RWPE2 (cell line): ENCODE measurements at regions not wholly inside any gene's neighbourhood (a gene's known extent, or its start where the extent isn't known, plus 50 kb on each side); places are given as distances from the start of the nearest gene placed in this dataset.

ENCODE experiments used
- ATAC-seq: fragments of 200-7000 bp; cut with Tn5 transposase; 3 replicates; pipeline ENCODE4 v1.9.1; 2021; ENCODE audit warnings: low read depth
- DNase-seq: peaks from one replicate; pipeline ENCODE4 v3.0.0-alpha.2; 2020; ENCODE audit warnings: low spot score
- H3K27ac ChIP-seq: fragments of 450-650 bp; 2 replicates; pipeline ENCODE4 v1.5.1; 2017; ENCODE audit warnings: mild to moderate bottlenecking; ENCODE audit not compliant: poor library complexity, severe bottlenecking
- H3K27me3 ChIP-seq: fragments of 250-450 bp; sonication (Bioruptor Pico); 2 replicates; pipeline ENCODE4 v1.5.1; 2021; ENCODE audit warnings: mild to moderate bottlenecking, moderate library complexity; ENCODE audit not compliant: insufficient read depth, poor library complexity, severe bottlenecking
- H3K36me3 ChIP-seq: fragments of 250-450 bp; sonication (Bioruptor Pico); 2 replicates; pipeline ENCODE4 v1.5.1; 2020; ENCODE audit warnings: low read depth, mild to moderate bottlenecking, moderate library complexity
- H3K4me1 ChIP-seq: fragments of 250-450 bp; sonication (Bioruptor Pico); 2 replicates; pipeline ENCODE4 v1.5.1; 2021; ENCODE audit warnings: mild to moderate bottlenecking, moderate library complexity; ENCODE audit not compliant: insufficient read depth, poor library complexity, severe bottlenecking
- H3K4me3 ChIP-seq: fragments of 250-450 bp; sonication (Bioruptor Pico); 2 replicates; pipeline ENCODE4 v1.5.1; 2021; ENCODE audit warnings: mild to moderate bottlenecking, moderate library complexity; ENCODE audit not compliant: severe bottlenecking
- H3K9me3 ChIP-seq: fragments of 250-450 bp; sonication (Bioruptor Pico); 2 replicates; pipeline ENCODE4 v1.5.1; 2021; ENCODE audit warnings: mild to moderate bottlenecking, moderate library complexity; ENCODE audit not compliant: severe bottlenecking
- TF ChIP-seq, protein P1 (sequence below): fragments of 450-650 bp; IDR thresholded peaks from one replicate; pipeline ENCODE4 v1.5.1; 2017; ENCODE audit warnings: mild to moderate bottlenecking, moderate library complexity; ENCODE audit not compliant: poor library complexity, severe bottlenecking

DNA sequence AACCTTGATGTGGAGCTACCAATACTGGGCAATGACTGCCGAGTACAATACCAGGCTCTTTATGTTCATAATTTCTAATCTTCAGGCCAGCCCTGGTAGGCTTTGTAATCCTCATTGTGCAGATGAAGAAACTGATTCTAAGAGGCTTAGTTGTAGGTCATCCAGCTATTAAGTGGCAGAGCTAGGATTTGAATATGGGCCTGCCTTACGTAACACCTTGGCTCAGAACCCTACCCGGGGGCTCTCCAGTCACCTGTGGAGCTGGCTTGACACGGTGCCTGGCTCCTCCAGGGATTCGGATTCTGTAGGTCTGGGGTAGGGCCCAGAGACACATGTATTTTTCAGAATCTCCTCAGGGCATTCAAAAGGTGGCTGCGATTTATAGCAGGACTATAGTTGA lies 515.5 kb downstream of the QKI start:
- TF ChIP-seq, protein P1, sequence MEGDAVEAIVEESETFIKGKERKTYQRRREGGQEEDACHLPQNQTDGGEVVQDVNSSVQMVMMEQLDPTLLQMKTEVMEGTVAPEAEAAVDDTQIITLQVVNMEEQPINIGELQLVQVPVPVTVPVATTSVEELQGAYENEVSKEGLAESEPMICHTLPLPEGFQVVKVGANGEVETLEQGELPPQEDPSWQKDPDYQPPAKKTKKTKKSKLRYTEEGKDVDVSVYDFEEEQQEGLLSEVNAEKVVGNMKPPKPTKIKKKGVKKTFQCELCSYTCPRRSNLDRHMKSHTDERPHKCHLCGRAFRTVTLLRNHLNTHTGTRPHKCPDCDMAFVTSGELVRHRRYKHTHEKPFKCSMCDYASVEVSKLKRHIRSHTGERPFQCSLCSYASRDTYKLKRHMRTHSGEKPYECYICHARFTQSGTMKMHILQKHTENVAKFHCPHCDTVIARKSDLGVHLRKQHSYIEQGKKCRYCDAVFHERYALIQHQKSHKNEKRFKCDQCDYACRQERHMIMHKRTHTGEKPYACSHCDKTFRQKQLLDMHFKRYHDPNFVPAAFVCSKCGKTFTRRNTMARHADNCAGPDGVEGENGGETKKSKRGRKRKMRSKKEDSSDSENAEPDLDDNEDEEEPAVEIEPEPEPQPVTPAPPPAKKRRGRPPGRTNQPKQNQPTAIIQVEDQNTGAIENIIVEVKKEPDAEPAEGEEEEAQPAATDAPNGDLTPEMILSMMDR, result no peak
- no peak overlapping the region for H3K27ac ChIP-seq
- no peaks in the 10 kb centered on the region for H3K36me3 ChIP-seq
- DNase-seq, result no peak
- no peak overlapping the region for H3K4me3 ChIP-seq
- no peaks in the 10 kb centered on the region for H3K9me3 ChIP-seq
- no peak for ATAC-seq
- H3K27me3 ChIP-seq, result no peaks in the 10 kb centered on the region
- H3K4me1 ChIP-seq, result no peaks in the 10 kb centered on the region

DNA sequence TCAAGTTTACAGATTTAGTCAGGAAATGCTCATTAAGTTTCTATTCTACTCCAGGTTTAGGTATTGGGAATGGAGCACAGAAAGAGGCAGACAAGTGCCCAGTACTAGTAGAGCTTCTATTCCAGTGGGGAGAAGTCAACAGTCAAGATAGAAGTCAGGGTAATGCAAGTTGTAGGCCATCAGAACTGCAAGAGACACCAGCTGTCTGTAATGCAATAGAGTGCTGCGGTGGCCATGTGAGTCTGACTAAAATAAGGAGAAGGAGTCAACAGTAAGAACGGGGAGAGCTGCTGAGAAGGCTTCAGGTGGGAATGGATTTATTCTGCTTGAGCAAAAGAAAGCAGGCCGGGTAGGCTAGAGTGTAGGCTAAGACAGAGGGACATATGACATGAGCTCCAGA lies 515.0 kb downstream of the QKI start:
- Histone ChIP-seq H3K36me3 (no peaks in the 10 kb centered on the region), H3K27me3 (no peaks in the 10 kb centered on the region), H3K4me1 (no peaks in the 10 kb centered on the region), H3K9me3 (no peaks in the 10 kb centered on the region), H3K4me3 (no peak overlapping the region), H3K27ac (no peak overlapping the region)
- no peak for ATAC-seq
- TF ChIP-seq, protein P1, result no peak
- no peak for DNase-seq

DNA sequence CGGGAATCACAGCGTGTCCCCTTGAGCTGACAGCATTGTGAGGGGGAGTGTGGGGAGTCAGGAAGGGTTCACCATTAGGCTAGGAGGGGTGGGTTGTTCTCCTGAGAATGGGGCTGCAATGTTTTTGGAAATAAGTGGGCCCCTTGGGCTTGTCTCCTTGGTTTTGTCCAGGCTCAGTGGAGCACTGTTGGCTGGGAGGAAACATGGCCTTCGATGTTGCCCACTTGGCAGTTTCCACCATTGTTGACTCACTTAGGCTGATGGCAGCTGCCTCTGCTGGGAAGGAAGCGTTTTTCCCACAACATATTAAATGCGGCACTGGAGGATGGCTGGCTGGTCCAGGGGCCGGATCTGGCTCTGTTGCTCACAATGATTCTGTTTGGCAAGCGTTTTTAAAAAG lies 512.1 kb downstream of the QKI start:
- TF ChIP-seq, protein P1, result no peak
- H3K9me3 ChIP-seq, result no peaks in the 10 kb centered on the region
- no peaks in the 10 kb centered on the region for H3K36me3 ChIP-seq
- ATAC-seq (no peak), DNase-seq (no peak)
- no peak overlapping the region for H3K4me3 ChIP-seq
- H3K4me1 ChIP-seq, result no peaks in the 10 kb centered on the region
- no peak overlapping the region for H3K27ac ChIP-seq
- no peaks in the 10 kb centered on the region for H3K27me3 ChIP-seq

DNA sequence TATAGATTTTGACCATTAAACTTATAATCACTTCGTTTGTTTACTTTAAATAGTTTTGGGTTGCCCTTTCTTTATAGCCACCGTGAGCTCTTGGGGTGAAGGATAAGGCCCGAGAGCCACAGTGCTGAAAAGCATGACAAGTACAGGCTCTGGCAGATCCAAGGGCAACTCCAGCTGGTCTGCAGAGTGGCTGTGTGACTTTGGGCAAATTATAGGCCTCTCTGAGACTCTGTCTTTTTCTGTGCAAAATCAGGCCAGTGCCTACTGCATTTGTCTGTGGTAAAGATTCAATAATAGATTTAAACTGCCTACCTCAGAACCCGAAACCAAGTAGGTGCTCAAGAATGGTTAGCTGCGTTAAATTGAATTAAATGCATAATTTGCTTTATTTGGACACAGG lies 511.3 kb downstream of the QKI start:
- Histone ChIP-seq H3K27me3 (no peaks in the 10 kb centered on the region), H3K4me1 (no peaks in the 10 kb centered on the region), H3K4me3 (no peak overlapping the region), H3K9me3 (no peaks in the 10 kb centered on the region), H3K27ac (no peak overlapping the region), H3K36me3 (no peaks in the 10 kb centered on the region)
- TF ChIP-seq, protein P1, result no peak
- DNase-seq, result no peak
- ATAC-seq, result no peak

DNA sequence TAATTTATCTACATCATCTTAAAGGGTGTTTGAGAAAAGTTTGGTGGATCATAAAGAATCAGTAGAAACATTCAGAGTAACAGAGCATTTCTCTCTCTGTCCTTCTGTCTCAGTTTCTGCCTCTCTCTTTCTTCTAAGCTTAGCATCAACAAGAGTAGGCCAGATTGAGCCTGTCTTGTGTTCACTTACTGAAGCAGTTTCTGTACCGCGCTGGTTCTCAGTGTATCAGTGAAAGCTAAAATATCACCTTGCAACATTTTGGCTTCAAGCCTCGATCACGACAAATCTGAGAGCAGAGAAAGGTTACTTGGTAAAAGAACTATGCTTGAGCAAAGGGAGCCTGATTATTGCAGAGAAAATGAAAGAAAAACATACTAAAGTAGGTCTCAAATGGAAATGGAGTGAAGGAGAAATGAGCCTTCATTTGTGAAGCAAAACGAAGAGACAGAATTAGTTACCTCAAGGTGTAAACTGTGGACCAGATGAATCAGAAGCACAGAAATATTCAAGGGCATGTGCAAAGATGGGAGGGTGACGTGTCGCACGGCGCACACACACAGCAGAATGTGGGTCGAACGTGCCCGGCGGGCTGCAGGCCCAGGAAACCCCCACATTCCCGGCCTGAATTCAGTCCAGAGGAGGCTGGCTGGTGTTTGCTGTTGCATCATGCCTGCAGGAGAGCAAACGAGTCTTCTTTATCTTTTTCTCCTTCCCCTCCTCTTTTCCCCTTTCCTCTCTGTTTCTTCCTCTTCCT lies 509.3 kb downstream of the QKI start:
- H3K4me1 ChIP-seq, result no peaks in the 10 kb centered on the region
- no peak for DNase-seq
- H3K4me3 ChIP-seq, result no peak overlapping the region
- H3K9me3 ChIP-seq, result no peaks in the 10 kb centered on the region
- H3K27ac ChIP-seq, result no peak overlapping the region
- TF ChIP-seq, protein P1, result no peak
- ATAC-seq, result no peak
- H3K36me3 ChIP-seq, result no peaks in the 10 kb centered on the region
- no peaks in the 10 kb centered on the region for H3K27me3 ChIP-seq
